ENCODE measurements at regions not wholly inside any gene's neighbourhood (a gene's known extent, or its start where the extent isn't known, plus 50 kb on each side); places are given as distances from the start of the nearest gene placed in this dataset.
"Not testable (repeated sequence)": the region's sequence is repeated elsewhere in the genome, so short reads cannot be mapped to it uniquely, and the experiment has no call there.

DNA sequence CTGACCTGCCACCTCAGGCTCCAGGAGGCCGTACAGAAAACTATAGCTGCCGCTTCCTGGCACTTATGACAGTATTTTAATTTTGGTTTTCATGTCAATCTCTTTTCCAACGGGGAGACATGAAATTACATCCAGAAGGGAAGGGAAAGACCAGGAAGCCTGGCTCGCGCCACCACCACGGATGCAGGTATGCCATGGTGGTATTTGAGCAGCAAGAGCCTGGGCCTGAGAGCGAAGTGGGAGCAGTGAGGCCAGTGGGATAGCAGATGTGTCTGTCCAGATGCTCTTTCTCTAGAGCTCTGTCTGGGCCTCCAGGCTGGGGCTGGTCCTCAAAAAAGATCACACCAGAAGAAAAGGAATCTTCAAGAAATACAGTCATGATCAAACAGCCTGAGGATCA, 82.5 kb upstream of the CPEB2 start:
- no peak for DNase-seq (ENCODE audit: low spot score)

DNA sequence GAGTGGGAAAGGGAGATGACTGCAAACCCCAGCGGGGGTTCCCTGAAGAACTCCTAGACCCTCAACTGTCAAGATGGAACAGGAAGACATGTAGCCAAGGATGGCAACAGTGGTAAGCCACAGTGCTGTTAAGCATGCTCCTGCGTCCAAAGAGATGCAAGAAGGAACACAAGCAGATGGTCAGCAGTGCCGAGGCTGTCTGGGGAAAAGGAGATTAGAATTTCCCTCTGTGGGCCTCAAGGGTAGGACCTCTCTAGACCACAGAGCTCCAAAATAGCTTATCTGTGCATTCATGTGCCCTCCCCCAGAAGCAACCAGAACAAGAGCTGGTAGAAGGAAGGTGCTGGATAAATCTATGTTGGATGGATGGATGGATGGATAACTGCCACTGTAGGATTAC, 82.0 kb upstream of the CPEB2 start:
- DNase-seq (ENCODE audit: low spot score), result no peak

DNA sequence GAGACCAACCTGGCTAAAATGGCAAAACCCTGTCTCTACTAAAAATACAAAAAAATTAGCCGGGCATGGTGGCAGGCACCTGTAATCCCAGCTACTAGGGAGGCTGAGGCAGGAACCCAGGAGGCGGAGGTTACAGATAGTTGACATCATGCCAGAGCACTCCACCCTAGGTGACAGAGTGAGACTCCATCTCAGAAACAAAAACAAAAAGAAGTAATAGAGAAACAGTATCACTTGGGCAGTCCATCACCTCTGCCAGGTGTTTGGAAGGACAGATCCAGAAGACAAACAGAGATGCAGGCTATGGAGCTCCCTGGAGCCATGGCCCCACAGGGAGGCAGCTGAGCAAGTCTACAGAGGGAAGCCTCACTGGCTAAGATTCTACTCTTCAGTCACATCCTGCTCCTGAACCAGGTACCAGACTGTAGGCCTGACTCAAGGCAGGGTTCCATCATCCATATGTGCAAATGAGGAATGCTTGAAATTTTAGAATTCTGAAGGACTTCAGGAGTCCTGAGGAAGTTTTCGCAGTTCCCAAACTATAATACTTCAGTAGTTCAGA, 81.4 kb upstream of the CPEB2 start:
- no peak for DNase-seq (ENCODE audit: low spot score)

DNA sequence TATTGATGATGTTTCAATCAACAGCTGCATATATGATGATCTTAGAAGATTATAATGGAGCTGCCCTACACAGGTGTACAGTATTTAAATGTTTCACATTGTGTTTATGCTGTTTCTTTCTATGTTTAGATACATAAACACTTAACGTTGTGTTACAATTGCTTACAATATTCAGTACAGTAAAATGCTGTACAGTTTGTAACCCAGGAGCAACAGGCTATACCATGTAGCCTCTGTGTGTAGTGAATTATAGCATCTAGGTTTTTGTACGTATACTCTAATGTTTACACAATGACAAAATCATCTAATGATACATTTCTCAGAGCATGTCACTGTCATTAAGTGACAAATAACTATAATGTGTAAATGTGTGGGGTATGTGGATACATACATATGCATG, 80.5 kb upstream of the CPEB2 start:
- not testable (repeated sequence) for DNase-seq (ENCODE audit: low spot score)

DNA sequence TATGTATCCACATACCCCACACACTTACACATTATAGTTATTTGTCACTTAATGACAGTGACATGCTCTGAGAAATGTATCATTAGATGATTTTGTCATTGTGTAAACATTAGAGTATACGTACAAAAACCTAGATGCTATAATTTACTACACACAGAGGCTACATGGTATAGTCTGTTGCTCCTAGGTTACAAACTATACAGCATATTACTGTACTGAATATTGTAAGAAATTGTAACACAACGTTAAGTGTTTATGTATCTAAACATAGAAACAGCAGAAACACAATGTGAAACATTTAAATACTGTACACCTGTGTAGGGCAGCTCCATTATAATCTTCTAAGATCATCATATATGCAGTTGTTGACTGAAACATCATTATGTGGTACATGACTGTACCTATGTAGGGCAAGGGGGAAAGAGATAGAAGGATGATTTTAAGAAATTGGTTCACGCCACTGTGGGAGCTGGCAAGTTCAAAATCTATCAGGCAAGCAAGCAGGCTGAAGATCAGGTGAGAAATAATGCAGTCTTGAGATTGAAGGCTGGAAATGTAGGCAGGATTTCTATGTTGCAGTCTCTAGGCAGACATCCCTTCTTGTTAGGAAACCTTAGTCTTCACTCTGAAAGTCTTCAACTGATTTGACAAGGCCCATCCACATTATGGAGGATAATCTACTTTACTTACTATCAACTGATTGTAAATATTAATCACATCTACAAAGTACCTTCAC, 78.0 kb upstream of the CPEB2 start:
- no peak for DNase-seq (ENCODE audit: low spot score)

DNA sequence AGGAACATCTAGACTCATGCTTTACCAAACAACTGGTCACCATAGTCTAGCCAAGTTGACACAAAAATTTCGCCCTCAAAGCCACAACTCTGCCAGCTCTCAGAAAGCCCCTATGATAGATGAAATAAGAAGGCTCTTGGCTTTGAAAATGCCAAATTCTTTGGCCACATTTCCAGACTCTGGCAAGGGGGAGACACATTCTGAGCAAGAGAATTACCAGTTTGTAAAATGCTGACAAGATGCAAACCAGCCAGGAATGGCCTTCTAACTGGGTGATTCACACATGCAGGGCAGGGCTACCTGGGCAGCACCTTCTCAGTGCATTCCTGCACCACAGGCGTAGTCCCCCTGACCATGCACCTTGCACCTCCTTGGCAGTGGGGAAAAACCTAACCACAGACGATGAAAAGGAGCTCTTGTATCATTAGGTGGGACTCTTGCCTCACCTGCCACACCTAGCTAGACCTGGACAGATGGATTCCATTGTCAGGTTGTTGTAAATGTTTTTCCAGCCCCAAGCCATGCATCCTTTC, 77.4 kb upstream of the CPEB2 start:
- DNase-seq (ENCODE audit: low spot score), result no peak

DNA sequence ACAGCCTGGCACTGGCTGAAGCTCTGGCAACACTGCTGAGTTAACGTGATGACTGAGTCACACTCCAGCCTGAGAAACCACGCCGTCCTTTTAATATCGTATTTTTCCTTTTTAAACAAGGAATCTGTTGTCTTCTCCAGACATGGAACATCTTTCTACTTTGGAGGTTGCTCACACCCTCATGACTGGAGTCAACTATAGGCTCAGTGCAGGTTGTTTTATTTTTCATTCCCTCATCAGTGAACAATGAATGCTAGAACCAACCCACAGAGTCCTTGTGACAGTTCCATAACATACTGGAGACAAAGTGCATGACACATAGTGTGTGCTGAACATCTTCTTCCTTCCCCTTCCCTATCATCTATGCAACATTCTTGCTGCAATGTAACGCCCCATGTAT, 76.8 kb upstream of the CPEB2 start:
- DNase-seq (ENCODE audit: low spot score), result no peak

DNA sequence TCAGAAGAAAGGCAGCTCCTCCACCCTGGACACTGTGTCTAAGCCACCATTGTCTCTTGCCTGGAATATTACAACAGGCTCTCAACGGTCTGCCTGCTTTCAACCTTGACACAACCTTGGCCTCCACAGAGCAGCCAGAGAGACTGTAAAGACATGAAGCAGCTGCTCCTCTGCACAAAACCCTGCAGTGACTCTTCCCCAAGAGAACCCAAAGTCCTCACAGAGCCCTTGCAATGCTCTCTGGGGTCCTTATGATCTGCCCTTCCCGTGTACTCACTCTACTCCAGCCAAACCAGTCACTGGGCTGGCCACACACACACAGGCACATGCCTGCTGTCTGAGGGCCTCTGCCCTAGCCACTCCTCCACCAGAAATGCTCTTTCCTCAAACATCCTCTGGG, 75.9 kb upstream of the CPEB2 start:
- DNase-seq (ENCODE audit: low spot score), result no peak

DNA sequence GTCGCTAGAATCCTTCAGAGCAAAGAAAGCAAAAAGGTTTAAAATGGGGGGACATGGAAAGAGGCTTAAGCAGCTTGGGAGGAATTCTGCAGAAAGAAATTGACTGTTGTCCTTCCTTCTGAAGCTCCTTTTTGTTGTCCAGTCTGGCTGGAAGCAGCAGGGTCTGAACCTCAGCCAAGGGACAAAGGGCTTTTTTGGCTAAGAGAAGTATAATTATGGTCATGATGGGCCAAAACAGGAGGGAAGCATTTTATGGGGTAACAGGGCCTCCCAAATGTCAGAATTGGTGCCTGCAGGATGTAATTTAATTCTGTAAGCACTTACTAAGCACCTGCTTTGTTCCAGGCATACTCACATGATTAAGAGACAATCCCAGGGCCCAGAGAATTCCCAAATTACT, 74.2 kb upstream of the CPEB2 start:
- no peak for DNase-seq (ENCODE audit: low spot score)

DNA sequence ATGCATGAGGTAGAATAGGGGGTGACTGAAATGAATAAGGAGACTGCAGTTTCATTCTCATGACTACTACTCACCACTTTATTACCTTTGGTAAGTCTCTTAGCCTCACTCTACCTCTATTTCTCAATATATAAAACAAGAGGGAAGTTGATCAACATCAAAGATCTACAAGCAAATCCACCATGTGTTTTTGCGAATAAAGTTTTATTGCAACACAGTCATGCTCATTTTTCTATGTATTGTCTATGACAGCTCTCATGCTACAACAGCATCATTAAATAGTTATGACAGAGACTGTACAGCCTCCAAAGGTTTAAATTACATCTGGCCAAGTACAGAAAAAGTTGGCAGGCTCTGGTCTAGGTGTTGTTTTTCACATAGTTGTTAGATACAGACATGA, 72.6 kb upstream of the CPEB2 start:
- no peak for DNase-seq (ENCODE audit: low spot score)

DNA sequence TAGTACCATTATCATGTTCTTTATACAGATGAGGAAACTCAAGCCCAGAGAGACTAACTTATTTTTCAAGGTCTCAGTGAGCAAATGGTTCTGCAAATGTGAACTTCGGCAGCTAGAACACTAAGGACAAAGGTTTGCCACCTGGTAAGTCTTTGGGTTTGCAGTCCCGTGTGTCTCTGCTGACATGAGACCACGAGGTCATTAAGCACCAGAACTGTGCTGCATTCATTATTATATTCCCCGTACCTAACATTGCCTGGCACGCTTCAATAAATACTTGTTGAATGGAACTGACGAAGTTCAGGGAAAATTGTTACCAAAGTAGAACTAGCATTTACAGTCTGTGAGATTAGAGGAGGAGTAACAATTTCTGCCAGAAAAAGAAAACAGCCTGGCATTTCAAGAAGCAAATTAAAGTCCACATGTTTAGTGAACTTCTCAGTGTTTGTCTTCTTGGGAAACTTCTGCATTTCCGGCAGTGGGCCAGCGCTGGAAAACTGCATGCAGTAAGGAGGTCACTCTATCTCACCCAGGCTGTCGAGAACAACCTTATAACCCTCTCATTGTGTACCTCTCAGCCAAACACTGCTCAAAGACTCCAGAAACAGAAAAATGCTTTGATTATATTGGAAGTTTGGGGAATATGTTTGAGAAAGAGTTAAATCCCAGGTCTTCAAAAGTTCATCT, 67.4 kb upstream of the CPEB2 start:
- DNase-seq (ENCODE audit: low spot score), result no peak

DNA sequence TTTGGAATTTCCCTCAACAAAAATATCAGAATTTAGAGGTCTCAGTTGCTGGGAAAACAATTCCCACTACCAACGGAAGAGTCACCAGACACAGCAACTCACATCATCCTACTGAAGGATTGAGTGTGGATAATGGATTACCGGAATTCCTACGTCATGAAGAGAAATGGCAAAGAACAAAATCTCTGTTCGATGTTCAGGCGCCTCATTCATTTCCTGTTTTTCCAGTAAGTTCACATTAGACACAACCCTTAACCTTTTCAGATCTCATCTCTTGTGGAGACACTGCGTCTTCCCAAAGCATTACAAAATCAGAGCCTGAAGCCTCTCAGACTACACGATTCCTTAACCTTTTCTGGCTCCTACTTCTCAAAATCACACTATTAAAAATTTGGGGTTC, 58.5 kb upstream of the CPEB2 start:
- peak; percentile 3 for DNase-seq (ENCODE audit: low spot score)

DNA sequence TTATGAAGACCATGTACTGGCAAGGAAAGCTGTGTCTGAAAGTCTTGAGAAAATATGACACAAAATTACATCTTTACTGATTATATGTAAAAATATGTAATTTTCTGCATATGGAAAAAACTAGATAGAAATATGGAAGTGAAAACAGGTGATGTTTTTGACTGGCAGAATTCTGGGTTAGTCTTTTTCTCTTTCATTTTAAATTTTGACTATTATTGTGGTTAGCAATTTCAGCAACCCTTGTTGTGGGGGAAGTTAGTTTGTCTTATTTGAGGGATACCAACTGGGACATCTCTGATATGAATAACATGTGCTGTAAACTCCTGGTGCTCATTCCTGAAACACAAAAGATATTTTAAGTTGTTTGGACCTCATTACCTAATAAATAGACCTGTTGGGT, 49.9 kb upstream of the CPEB2 start:
- DNase-seq (ENCODE audit: low spot score), result no peak
